T follicular helper cell (primary cell): ENCODE measurements at regions not wholly inside any gene's neighbourhood (a gene's known extent, or its start where the extent isn't known, plus 50 kb on each side); places are given as distances from the start of the nearest gene placed in this dataset.
"Not testable (repeated sequence)": the region's sequence is repeated elsewhere in the genome, so short reads cannot be mapped to it uniquely, and the experiment has no call there.

Source experiments
- DNase-seq: peaks from one replicate; pipeline ENCODE4 v3.0.0-alpha.2; 2020; ENCODE audit warnings: low read depth

DNA sequence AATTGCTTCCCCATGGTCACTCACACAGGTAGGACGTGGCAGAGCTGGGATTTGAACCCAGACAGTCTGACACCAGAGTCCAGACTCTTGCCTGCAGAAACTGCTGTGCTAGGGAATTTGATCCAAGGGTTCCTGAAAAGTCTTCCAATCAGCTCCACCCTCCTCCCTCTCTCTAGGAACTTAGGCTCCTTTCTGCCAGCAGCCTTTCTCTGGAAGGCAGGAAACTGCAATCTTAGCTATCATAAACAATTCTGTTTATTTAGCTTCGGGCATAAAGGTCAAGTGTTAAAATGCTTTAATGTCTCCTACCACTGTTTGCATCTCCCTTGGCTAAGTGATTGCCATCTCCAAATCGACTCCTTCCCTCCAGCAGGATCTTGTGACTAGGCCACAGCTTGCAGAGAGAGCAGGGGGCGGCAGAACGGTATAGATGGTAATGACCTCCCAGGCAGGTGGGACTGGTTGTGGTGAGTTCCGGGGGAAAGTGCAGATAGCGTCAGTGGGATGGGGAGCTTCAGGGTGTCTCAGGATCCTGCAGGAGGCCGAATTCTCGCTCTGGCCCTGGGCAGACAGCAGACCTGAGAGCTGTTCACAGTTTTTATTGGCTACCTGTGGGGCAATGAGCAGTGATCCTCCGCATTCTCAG lies 882.4 kb upstream of the EEF2KMT start:
- DNase-seq = no peak

GRCh38 chr16:5977329-5977728 lies 879.7 kb upstream of the EEF2KMT start:
- no peak for DNase-seq

- DNase-seq = no peak
These were observed 875.2 kb upstream of the EEF2KMT start for GRCh38 chr16:5972747-5973146.

DNA sequence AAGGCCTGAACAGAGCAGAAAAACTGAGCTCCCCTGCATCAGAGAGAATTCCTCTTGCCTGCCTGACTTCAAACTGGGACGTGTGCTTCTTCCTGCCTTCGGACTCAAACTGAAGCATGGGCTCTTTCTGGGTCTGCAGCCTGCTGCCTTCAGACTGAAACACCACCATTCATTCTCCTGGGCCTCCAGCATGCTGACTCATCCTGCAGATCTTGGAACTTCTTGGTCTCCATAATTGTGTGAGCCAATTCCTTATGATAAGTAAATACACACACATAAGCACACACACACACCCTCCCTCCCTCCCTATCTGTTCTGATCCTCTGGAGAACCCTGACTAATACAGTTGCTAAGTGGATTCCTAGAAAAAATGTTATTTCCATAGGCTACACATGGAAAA lies 874.3 kb upstream of the EEF2KMT start:
- no peak for DNase-seq

- DNase-seq = no peak
These were observed 873.5 kb upstream of the EEF2KMT start for GRCh38 chr16:5971106-5971505.

GRCh38 chr16:5966004-5966403 lies 868.4 kb upstream of the EEF2KMT start:
- DNase-seq = no peak

DNA sequence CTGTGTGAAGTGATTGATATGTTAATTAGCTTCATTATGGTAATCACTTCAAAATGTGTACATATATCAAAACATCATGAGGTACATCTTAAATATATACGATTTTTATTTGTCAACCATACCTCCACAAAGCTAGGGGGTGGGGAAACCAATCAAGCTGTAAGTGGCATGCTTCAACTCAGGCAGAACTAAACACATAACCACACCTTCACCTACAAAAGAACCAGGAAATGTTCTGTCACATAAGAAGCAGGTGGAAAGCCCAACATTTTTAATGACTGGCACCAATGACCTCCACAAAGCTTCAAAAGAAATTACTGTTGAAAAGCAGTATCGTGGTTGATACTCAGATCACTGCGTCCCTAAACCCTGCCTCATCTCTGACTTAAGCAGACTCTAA lies 867.7 kb upstream of the EEF2KMT start:
- DNase-seq = no peak

DNA sequence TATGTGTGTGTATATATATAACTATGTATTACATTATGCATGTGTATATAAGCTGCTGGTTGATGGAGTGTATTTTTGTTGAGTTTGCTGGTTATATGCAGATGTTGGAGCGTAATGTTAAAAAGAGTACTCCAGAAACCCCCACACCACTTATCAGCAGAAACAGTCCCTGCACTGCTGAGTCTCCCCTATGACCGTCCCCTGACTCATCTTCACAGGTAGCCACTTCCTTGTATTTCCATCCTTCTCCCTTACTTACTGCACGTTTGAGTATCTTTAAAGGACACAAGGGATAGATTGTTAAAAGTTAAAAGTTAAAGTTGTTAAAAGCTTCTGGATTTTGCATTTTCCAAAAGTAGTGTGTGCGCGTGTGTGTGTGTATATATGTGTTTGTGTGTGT lies 853.9 kb upstream of the EEF2KMT start:
- DNase-seq = no peak

GRCh38 chr16:5944971-5945370 lies 847.4 kb upstream of the EEF2KMT start:
- no peak for DNase-seq

- DNase-seq = no peak
These were observed 841.0 kb upstream of the EEF2KMT start for GRCh38 chr16:5938607-5939006.

DNA sequence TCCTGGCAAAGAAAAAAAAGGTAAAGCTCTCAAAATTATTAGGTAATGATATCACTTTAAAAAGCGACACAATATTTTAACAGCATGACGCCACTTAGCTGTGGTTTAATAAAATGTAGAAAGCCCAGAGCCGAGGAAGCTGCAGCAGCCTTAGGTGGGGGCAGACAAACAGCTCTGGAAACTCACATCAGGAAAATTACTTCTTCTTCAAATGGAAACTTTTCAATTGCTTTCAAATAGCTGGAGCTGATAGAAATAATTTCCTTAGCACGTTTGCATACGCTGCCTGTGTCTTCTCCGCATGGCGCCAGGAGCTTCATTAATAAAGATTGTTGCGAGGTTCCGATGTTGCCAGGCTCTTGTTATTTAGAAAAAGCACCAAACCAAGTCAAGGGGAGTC lies 835.3 kb upstream of the EEF2KMT start:
- DNase-seq = no peak

GRCh38 chr16:5928476-5929065 lies 831.0 kb upstream of the EEF2KMT start:
- DNase-seq = no peak

DNA sequence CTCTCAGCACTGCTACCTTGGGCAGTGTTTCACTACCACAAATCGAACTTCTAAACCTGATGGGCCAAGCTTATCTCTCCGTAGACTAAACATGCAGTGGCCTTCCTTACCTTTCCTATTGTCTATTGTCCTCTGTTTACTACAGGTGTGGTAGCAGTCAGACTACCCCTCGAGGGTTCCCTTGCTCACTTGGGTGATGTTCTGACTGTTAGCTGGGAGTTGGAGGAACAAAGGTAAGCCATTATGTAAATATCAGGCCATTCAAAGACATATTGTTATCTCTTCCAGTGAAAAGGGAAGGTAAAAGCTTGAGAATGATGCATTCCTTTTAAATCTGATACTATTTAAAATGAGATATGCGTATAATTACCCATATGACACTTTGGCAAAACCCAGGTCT lies 828.3 kb upstream of the EEF2KMT start:
- no peak for DNase-seq

DNA sequence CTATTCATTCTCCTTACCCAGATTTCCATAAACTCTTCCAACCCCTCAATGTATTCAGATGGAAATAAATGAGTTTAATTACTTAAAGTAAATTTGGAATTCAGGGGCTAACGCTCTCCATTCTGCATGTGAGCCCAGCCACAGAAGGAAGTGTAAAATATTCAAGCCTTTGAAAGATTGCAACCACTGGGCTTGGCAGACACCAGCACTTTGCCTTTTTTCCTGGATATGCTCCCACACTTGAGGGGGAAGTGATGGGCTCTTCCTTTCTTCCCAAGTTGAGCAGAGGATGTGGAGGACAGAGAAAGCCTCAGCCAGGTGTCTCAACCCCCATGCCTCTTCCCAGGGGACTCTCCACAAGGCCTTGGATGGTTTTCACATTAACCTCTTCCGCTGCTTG lies 825.1 kb upstream of the EEF2KMT start:
- no peak for DNase-seq

DNA sequence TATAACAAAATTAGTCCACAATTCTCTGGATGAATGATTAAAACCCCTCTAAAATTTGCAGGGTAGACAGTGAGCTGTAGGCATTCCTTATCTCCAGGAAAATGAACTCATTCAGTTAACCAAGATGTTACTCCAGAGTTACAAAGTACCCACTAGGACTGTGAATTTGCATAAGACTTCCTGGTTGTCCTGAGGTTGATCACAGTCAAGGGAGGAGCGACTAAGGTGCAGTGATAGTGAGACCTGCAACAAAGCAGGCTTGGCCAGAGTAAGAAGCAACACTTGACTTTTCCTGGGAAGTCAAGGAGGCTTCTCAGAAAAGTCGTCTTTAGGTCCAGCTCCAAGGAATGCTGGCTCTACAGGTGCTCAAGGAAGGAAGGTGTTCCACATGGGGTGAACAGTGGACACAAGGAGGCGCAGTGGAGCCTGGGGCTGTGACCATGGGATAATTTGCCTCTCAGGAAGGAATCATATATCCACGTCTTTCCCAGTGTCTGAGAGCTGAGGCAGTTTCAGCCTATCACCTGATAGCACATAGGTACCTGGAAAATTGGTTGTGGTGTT lies 821.1 kb upstream of the EEF2KMT start:
- DNase-seq = no peak

DNA sequence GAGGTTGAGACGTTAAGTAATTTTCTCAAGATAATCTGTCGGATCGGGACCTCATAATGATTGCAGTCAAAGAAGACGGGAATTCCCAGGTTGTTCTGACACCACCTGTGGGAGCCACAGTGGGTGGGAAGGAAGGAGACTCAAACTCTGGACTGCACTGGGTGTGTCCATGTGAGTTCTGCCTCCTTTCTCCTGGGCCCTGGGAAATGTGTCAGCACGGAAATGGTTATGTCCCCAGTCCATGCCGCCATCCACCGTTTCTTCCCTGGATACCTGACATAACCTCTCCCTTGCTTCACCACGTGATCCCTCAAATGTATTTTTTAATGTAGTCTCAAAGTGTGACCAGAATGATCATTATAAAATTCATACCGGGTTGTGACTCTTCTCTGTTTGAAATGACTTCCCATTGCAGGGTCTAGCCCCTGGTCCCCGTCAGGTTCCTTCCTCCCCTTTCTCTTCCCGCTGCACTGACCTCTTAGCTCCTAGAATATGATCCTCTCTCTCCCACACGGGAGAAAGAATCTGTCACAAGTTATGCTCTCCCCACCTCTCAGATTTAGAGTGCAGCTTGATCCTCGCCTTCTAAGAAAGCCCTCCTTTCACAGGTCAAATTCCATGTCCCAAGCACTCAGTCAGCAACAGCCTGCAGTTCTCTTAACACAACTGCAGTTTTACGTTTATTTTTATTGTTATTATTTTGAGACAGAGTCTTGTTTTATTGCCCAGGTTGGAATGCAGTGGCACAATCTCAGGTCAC lies 820.0 kb upstream of the EEF2KMT start:
- no peak for DNase-seq

GRCh38 chr16:5916711-5917191 lies 819.2 kb upstream of the EEF2KMT start:
- no peak for DNase-seq

GRCh38 chr16:5911241-5911640 lies 813.6 kb upstream of the EEF2KMT start:
- no peak for DNase-seq

GRCh38 chr16:5909556-5909955 lies 812.0 kb upstream of the EEF2KMT start:
- DNase-seq = not testable (repeated sequence)

DNA sequence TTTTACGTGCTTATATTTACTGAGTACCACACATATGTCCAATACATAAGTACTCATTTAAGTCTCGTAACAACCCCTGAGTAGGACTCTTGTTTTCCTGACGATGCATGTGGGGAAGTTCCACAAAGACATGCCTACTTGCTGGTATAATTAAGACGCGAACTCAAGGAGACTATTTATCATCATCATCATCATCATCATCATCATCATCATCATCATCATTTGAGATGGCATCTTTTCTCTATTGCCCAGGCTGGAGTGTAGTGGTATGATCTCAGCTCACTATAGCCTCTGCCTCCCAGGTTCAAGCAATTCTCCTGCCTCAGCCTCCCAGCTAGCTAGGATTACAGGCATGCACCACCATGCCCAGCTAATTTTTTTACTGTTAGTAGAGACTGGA lies 809.9 kb upstream of the EEF2KMT start:
- DNase-seq = no peak

GRCh38 chr16:5906351-5906750 lies 808.8 kb upstream of the EEF2KMT start:
- no peak for DNase-seq

DNA sequence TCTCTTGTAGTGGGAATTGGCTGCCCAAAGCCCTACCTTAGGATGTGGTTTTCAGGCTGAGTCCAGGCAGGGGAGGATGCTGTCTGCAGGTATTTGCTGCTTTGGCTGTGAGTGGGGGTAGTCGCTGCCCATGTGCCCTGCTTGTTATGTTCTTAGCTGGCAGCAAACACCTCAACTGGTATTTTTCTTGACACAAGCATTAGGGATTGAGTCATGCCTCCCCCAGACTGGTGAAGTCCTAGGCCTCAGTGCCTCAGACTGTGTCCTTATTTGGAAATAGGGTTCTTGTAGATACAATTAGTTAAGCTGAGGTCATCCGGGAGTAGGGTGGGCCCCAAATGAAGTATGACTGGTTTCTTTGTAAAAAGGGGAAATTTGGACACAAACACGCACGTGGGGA lies 808.3 kb upstream of the EEF2KMT start:
- no peak for DNase-seq

DNA sequence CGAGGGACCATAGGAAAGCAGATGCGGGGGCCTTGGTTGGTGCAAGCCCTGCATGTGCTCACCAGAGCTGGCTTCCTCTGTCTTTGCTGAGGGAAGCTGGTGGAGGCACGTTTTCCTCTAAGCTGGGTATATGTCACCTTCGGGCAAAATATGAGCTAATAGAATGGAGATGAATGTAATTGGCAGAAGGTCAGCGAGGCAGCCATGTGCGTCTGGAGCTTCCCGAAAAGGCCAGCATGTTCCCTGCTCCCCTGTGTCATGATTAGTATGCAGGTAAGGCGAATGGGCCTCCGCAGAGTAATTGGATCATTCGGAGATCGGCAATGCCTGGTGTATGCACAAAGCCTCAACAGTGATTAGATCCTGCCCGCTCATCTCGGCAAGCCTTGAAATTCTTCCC lies 806.2 kb upstream of the EEF2KMT start:
- DNase-seq = no peak
